Loucy (cell line): ENCODE measurements at regions not wholly inside any gene's neighbourhood (a gene's known extent, or its start where the extent isn't known, plus 50 kb on each side); places are given as distances from the start of the nearest gene placed in this dataset.

Experiments used
- H2AFZ ChIP-seq: fragments of 200-600 bp; sonication (generic); 2 replicates; pipeline ENCODE4 v1.6.0; 2016; ENCODE audit warnings: antibody characterized with exemption, mild to moderate bottlenecking, low read length, moderate library complexity
- H3F3A ChIP-seq: fragments of 200-600 bp; 2 replicates; pipeline ENCODE4 v1.6.0; 2016; ENCODE audit warnings: antibody characterized with exemption, low read depth, mild to moderate bottlenecking
- H3K27me3 ChIP-seq: fragments of 200-600 bp; sonication (generic); 2 replicates; pipeline ENCODE4 v1.6.1; 2014; ENCODE audit warnings: low read length, mild to moderate bottlenecking; ENCODE audit not compliant: insufficient read depth, poor library complexity, severe bottlenecking
- H3K36me3 ChIP-seq: fragments of 200-600 bp; sonication (generic); 2 replicates; pipeline ENCODE4 v1.6.1; 2016; ENCODE audit warnings: low read length; ENCODE audit not compliant: insufficient read depth
- H3K4me1 ChIP-seq: fragments of 200-600 bp; sonication (generic); 2 replicates; pipeline ENCODE4 v1.5.1; 2014; ENCODE audit warnings: low read length, mild to moderate bottlenecking; ENCODE audit not compliant: insufficient read depth, poor library complexity, severe bottlenecking
- H3K4me2 ChIP-seq: fragments of 200-600 bp; sonication (generic); 2 replicates; pipeline ENCODE4 v1.6.0; 2014; ENCODE audit warnings: antibody characterized with exemption, low read length, low read depth, mild to moderate bottlenecking; ENCODE audit not compliant: poor library complexity, severe bottlenecking
- H3K4me3 ChIP-seq: fragments of 200-600 bp; sonication (generic); 2 replicates; pipeline ENCODE4 v1.5.1; 2014; ENCODE audit warnings: low read length, mild to moderate bottlenecking, mixed read lengths; ENCODE audit not compliant: poor library complexity, severe bottlenecking
- H3K79me2 ChIP-seq: fragments of 200-600 bp; sonication (generic); 2 replicates; pipeline ENCODE4 v1.6.1; 2014; ENCODE audit warnings: low read length; ENCODE audit not compliant: insufficient read depth
- H3K9ac ChIP-seq: fragments of 200-600 bp; sonication (generic); 2 replicates; pipeline ENCODE4 v1.6.0; 2014; ENCODE audit warnings: mild to moderate bottlenecking, low read depth, low read length, moderate library complexity; ENCODE audit not compliant: poor library complexity, severe bottlenecking
- H3K9me2 ChIP-seq: fragments of 200-600 bp; sonication (generic); replicated peaks from 2 replicates; pipeline ENCODE4 v1.6.1; 2016; ENCODE audit warnings: low read depth, low read length, mixed read lengths
- H3K9me3 ChIP-seq: fragments of 200-600 bp; sonication (generic); 2 replicates; pipeline ENCODE4 v1.6.1; 2014; ENCODE audit warnings: mild to moderate bottlenecking, antibody characterized with exemption, low read length, low read depth; ENCODE audit not compliant: insufficient read depth
- H4K20me1 ChIP-seq: fragments of 200-600 bp; sonication (generic); 2 replicates; pipeline ENCODE4 v1.6.0; 2014; ENCODE audit warnings: antibody characterized with exemption, low read length, mild to moderate bottlenecking; ENCODE audit not compliant: insufficient read depth, poor library complexity, severe bottlenecking
- CTCF ChIP-seq: fragments of 200-600 bp; sonication (generic); conservative IDR thresholded peaks from 2 replicates; pipeline ENCODE4 v1.5.1; 2014; ENCODE audit warnings: mild to moderate bottlenecking, antibody characterized with exemption, low read length
- EZH2phosphoT487 ChIP-seq: fragments of 200-600 bp; IDR thresholded peaks from 2 replicates; pipeline ENCODE4 v1.6.1; 2018; ENCODE audit warnings: antibody characterized with exemption, mild to moderate bottlenecking, moderate library complexity, borderline replicate concordance

DNA sequence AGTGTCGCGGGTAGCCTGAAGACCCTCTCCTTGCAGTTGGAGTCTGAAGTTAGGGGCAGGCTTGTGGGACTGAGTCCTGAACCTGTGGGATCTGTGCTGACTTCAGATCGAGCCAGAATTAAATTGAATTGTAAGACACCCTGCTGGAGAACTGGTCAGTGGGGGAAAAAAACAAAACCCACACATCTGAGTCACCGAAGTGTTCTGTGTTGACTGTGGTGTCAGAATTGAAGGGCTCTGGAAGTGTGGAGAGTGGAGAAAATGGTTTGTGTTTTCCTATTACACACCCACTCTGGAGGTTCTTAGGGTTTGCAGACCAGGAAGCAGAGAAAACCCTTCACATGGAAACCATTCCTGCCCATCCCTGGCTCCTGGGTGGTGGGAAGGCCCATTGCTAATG, 209.5 kb upstream of the GALNT2 start:
- H3K9ac ChIP-seq: no peak overlapping the region
- no peaks in the 10 kb centered on the region for H3K9me3 ChIP-seq
- H3K4me3 ChIP-seq: no peak overlapping the region
- H3K4me1 ChIP-seq: no peaks in the 10 kb centered on the region
- no peaks in the 10 kb centered on the region for H3K36me3 ChIP-seq
- H4K20me1 ChIP-seq: no peaks in the 10 kb centered on the region
- H3K9me2 ChIP-seq: no peaks in the 10 kb centered on the region
- TF ChIP-seq CTCF (no peak), EZH2phosphoT487 (no peak)
- no peak overlapping the region for H2AFZ ChIP-seq
- H3K79me2 ChIP-seq: no peaks in the 10 kb centered on the region
- H3K27me3 ChIP-seq: no peaks in the 10 kb centered on the region
- H3F3A ChIP-seq: no peaks in the 10 kb centered on the region
- H3K4me2 ChIP-seq: no peak overlapping the region

- TF ChIP-seq CTCF (no peak), EZH2phosphoT487 (no peak)
- Histone ChIP-seq H3K27me3 (no peaks in the 10 kb centered on the region), H2AFZ (no peak overlapping the region)
Observed at GRCh38 chr1:229859026-229859425, 208.0 kb upstream of the GALNT2 start.

GRCh38 chr1:229860926-229861325, 206.1 kb upstream of the GALNT2 start:
- Histone ChIP-seq H3F3A (no peaks in the 10 kb centered on the region), H3K9ac (no peak overlapping the region), H3K9me2 (no peaks in the 10 kb centered on the region), H3K4me1 (no peaks in the 10 kb centered on the region), H2AFZ (no peak overlapping the region), H3K9me3 (no peaks in the 10 kb centered on the region), H4K20me1 (no peaks in the 10 kb centered on the region), H3K79me2 (no peaks in the 10 kb centered on the region), H3K36me3 (no peaks in the 10 kb centered on the region), H3K4me3 (no peak overlapping the region), H3K27me3 (no peaks in the 10 kb centered on the region), H3K4me2 (no peak overlapping the region)
- TF ChIP-seq CTCF (no peak), EZH2phosphoT487 (no peak)

More at GRCh38 chr1:229859026-229859425, 208.0 kb upstream of the GALNT2 start:
- H3K4me3 ChIP-seq: no peak overlapping the region
- no peaks in the 10 kb centered on the region for H3K4me1 ChIP-seq
- no peak overlapping the region for H3K4me2 ChIP-seq
- H3K79me2 ChIP-seq: no peaks in the 10 kb centered on the region
- H3K9ac ChIP-seq: no peak overlapping the region
- H3K9me2 ChIP-seq: no peaks in the 10 kb centered on the region
- no peaks in the 10 kb centered on the region for H3F3A ChIP-seq
- H4K20me1 ChIP-seq: no peaks in the 10 kb centered on the region
- no peaks in the 10 kb centered on the region for H3K9me3 ChIP-seq
- no peaks in the 10 kb centered on the region for H3K36me3 ChIP-seq
